GM12873 (cell line): ENCODE measurements at regions not wholly inside any gene's neighbourhood (a gene's known extent, or its start where the extent isn't known, plus 50 kb on each side); places are given as distances from the start of the nearest gene placed in this dataset.

Source experiments
- CTCF ChIP-seq: IDR thresholded peaks from 2 replicates; pipeline ENCODE4 v1.5.1; 2012; ENCODE audit warnings: low read depth, mild to moderate bottlenecking, moderate library complexity, low read length, control low read depth; ENCODE audit not compliant: insufficient read depth; ENCODE audit errors: missing control alignments

GRCh38 chr4:125735102-125735501 is 420.3 kb downstream of the FAT4 start:
- TF ChIP-seq CTCF, result no peak

- TF ChIP-seq CTCF, result no peak
These were observed 421.3 kb downstream of the FAT4 start for GRCh38 chr4:125736057-125736456.

- no peak for TF ChIP-seq CTCF
These were observed 425.0 kb downstream of the FAT4 start for GRCh38 chr4:125739760-125740159.

GRCh38 chr4:125741825-125742452 is 427.2 kb downstream of the FAT4 start:
- TF ChIP-seq CTCF, result peak; percentile 30

- TF ChIP-seq CTCF, result no peak
These were observed 430.2 kb downstream of the FAT4 start for GRCh38 chr4:125744891-125745364.

GRCh38 chr4:125749354-125749753 is 434.6 kb downstream of the FAT4 start:
- no peak for TF ChIP-seq CTCF

- TF ChIP-seq CTCF, result no peak
These were observed 435.6 kb downstream of the FAT4 start for GRCh38 chr4:125750399-125750798.
